Fibroblast of villous mesenchyme (primary cell): ENCODE measurements at regions not wholly inside any gene's neighbourhood (a gene's known extent, or its start where the extent isn't known, plus 50 kb on each side); places are given as distances from the start of the nearest gene placed in this dataset.

ENCODE experiments used
- DNase-seq: peaks from one replicate; pipeline ENCODE4 v3.0.0-alpha.2; 2010; ENCODE audit warnings: low read depth
- H3K4me3 ChIP-seq: 2 replicates; pipeline ENCODE4 v1.5.1; 2011; ENCODE audit warnings: low read depth, mild to moderate bottlenecking, low read length
- CTCF ChIP-seq: IDR thresholded peaks from 2 replicates; pipeline ENCODE4 v1.5.1; 2012; ENCODE audit warnings: low read depth, mild to moderate bottlenecking, low read length; ENCODE audit not compliant: insufficient read depth

- no peak for DNase-seq
- no peak for TF ChIP-seq CTCF
Measured at GRCh38 chr4:57850141-57850540, 740.0 kb upstream of the IGFBP7 start.

GRCh38 chr4:57832083-57832482, 721.9 kb upstream of the IGFBP7 start:
- TF ChIP-seq CTCF: no peak
- H3K4me3 ChIP-seq: no peak overlapping the region
- no peak for DNase-seq

More at GRCh38 chr4:57850141-57850540, 740.0 kb upstream of the IGFBP7 start:
- no peak overlapping the region for H3K4me3 ChIP-seq

GRCh38 chr4:57789666-57790065, 679.5 kb upstream of the IGFBP7 start:
- no peak for DNase-seq
- TF ChIP-seq CTCF: no peak
- H3K4me3 ChIP-seq: no peak overlapping the region

GRCh38 chr4:57777876-57778275, 667.7 kb upstream of the IGFBP7 start:
- DNase-seq: no peak
- no peak overlapping the region for H3K4me3 ChIP-seq
- no peak for TF ChIP-seq CTCF

GRCh38 chr4:57774681-57775080, 664.5 kb upstream of the IGFBP7 start:
- no peak overlapping the region for H3K4me3 ChIP-seq
- no peak for TF ChIP-seq CTCF
- DNase-seq: no peak

GRCh38 chr4:57774171-57774570, 664.0 kb upstream of the IGFBP7 start:
- H3K4me3 ChIP-seq: no peak overlapping the region
- no peak for DNase-seq
- TF ChIP-seq CTCF: no peak

GRCh38 chr4:57766341-57766740, 656.2 kb upstream of the IGFBP7 start:
- no peak for DNase-seq
- H3K4me3 ChIP-seq: no peak overlapping the region
- no peak for TF ChIP-seq CTCF
